ENCODE measurements at regions not wholly inside any gene's neighbourhood (a gene's known extent, or its start where the extent isn't known, plus 50 kb on each side); places are given as distances from the start of the nearest gene placed in this dataset.

DNA sequence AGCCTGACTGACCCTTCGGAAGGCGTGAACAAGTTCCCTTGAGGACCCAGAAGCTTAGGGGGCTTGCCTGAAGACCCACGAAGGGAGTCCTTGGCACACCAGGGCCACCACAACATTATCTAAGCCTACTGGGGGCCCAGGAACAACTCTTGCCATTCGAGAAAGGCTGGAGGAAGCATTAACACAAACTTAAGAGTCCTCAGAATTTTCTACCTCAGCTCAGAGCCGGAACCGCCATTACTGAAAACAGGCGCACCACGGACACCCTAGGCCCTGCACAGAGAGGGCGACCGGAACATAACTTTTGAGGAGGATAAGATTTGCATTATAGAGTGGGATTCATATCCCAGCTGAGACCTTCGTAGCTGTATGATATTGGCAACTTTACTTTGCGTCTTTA lies 229.1 kb downstream of the ADAM29 start:
- Histone ChIP-seq H3K4me2 (ENCODE audit: insufficient read depth in 1 of 2, low read depth in 2 of 2, low read length in 2 of 2) (no peak overlapping the region), H3K9me3 (ENCODE audit: insufficient read depth in 2 of 2, low read depth in 1 of 2, low read length in 1 of 2) (no peaks in the 10 kb centered on the region), H3K9ac (replicated peaks in 1 of 4; ENCODE audit: extremely low read depth in 1 of 4, low read depth in 3 of 4, low read length in 3 of 4) (no peak overlapping the region), H2BK15ac (ENCODE audit: low read length) (no peak overlapping the region), H2BK12ac (ENCODE audit: low read depth, low read length) (no peak overlapping the region), H2AFZ (ENCODE audit: low read length) (0 out of 2 replicates have a peak overlapping the region, but pooled peaks have one; percentile 40), H3K4me3 (ENCODE audit: extremely low read depth in 1 of 4, insufficient read depth in 2 of 4, low read depth in 3 of 4, low read length in 4 of 4) (no peak overlapping the region), H2BK5ac (ENCODE audit: low read depth, low read length) (no peak overlapping the region), H4K5ac (ENCODE audit: insufficient read length, low read depth, low read length) (no peak overlapping the region), H3K79me2 (ENCODE audit: control insufficient read depth in 1 of 2, insufficient read depth in 2 of 2, low read length in 2 of 2) (no peaks in the 10 kb centered on the region), H2BK20ac (ENCODE audit: low read length) (no peak overlapping the region), H2BK120ac (replicated peaks; ENCODE audit: low read depth, low read length) (no peak overlapping the region), H3K56ac (replicated peaks; ENCODE audit: insufficient read length, low read depth, low read length) (no peak overlapping the region), H3K23me2 (ENCODE audit: low read depth, low read length) (no peaks in the 10 kb centered on the region), H3K27ac (ENCODE audit: low read depth, low read length) (no peak overlapping the region), H3K4me1 (replicated peaks in 1 of 4; ENCODE audit: control insufficient read depth in 3 of 4, insufficient read depth in 4 of 4, low read length in 3 of 4) (no peaks in the 10 kb centered on the region), H4K8ac (ENCODE audit: extremely low read depth, insufficient read depth, low read length) (no peak overlapping the region; the same call in 1 of the 2 replicates), H4K91ac (replicated peaks; ENCODE audit: insufficient read length, low read length) (no peak overlapping the region), H3K23ac (ENCODE audit: insufficient read length) (no peak overlapping the region), H3K14ac (ENCODE audit: insufficient read length) (no peak overlapping the region), H3K36me3 (ENCODE audit: control insufficient read depth in 2 of 4, insufficient read depth in 4 of 4, low read length in 3 of 4) (no peaks in the 10 kb centered on the region), H4K20me1 (replicated peaks in 1 of 2; ENCODE audit: control insufficient read depth in 1 of 2, insufficient read depth in 2 of 2, low read length in 2 of 2) (no peaks in the 10 kb centered on the region), H2AK5ac (ENCODE audit: low read depth, low read length) (no peak overlapping the region), H3K18ac (ENCODE audit: extremely low read depth, low read length) (no peak overlapping the region), H3K4ac (replicated peaks; ENCODE audit: insufficient read length, low read depth, low read length) (no peak overlapping the region), H3K79me1 (ENCODE audit: low read depth, low read length) (no peaks in the 10 kb centered on the region), H3K27me3 (replicated peaks in 1 of 4; ENCODE audit: control insufficient read depth in 3 of 4, extremely low read depth in 1 of 4, insufficient read depth in 3 of 4, low read length in 3 of 4) (no peaks in the 10 kb centered on the region)
- ChIA-PET CTCF (ENCODE audit: partially characterized antibody) (no interaction called here), POLR2A (ENCODE audit: partially characterized antibody) (no interaction called here)
- FAIRE-seq (no peak), DNase-seq (ENCODE audit: low read depth in 1 of 2, low spot score in 2 of 2) (no peak)
- 94% methylated on average over 12 of the region's 12 CpGs; no CpG with 5 or more reads in 1 of the 2 experiments for WGBS, 2 experiments (ENCODE audit: extremely low coverage in 1 of 2, insufficient coverage in 1 of 2, insufficient read length in 1 of 2, insufficient replicate concordance in 2 of 2, low coverage in 1 of 2, low lambda C conversion rate in 2 of 2, missing lambda C conversion rate in 1 of 2)
- TF ChIP-seq BRCA1 (IDR thresholded peaks at IDR 0.05; ENCODE audit: low read depth, low read length), result no peak
- TF ChIP-seq CHD1 (IDR thresholded peaks at IDR 0.05; ENCODE audit: low read depth, low read length), result no peak
- no peak for TF ChIP-seq HDAC6 (IDR thresholded peaks at IDR 0.05; ENCODE audit: low read depth, low read length)

All from H1 (cell line).